PC-9 (cell line): ENCODE measurements at regions not wholly inside any gene's neighbourhood (a gene's known extent, or its start where the extent isn't known, plus 50 kb on each side); places are given as distances from the start of the nearest gene placed in this dataset.

Source experiments
- BruUV-seq: library from RNA; stranded (reverse); fragments of 400-500 nt; replicated peaks from 2 replicates; lab custom pipeline; 2021; lab: Mats Ljungman, UMichigan
- CTCF ChIA-PET: fragments of 300-600 bp; sonication (Branson Sonifier 250); formaldehyde crosslinking; loops from one replicate; lab custom pipeline; 2022; ENCODE audit warnings: antibody characterized with exemption; lab: Charles Lee
- POLR2A ChIA-PET: fragments of 300-600 bp; sonication (Branson Sonifier 250); formaldehyde crosslinking; loops from one replicate; lab custom pipeline; 2022; ENCODE audit warnings: antibody characterized with exemption; ENCODE audit not compliant: unreplicated experiment; lab: Charles Lee
- DNase-seq, 2 experiments: peaks; one replicate each; pipeline versions ENCODE4 v3.0.0 to v3.0.0-alpha.2; 2015 to 2022; ENCODE audit warnings: mixed read lengths in 1 of 2
- H2AFZ ChIP-seq: fragments of 200-600 bp; sonication (generic); 2 replicates; pipeline ENCODE4 v1.8.1; 2017; ENCODE audit warnings: antibody characterized with exemption
- H3F3A ChIP-seq: fragments of 200-600 bp; sonication (generic); 2 replicates; pipeline ENCODE4 v1.8.1; 2017; ENCODE audit warnings: antibody characterized with exemption, mild to moderate bottlenecking, low read depth; ENCODE audit not compliant: insufficient read depth
- H3K27ac ChIP-seq: fragments of 200-600 bp; sonication (generic); 2 replicates; pipeline ENCODE4 v1.6.1; 2016; ENCODE audit warnings: mixed run types
- H3K27me3 ChIP-seq: fragments of 200-600 bp; sonication (generic); 2 replicates; pipeline ENCODE4 v1.6.1; 2016; ENCODE audit warnings: low read depth, mixed run types; ENCODE audit not compliant: insufficient read depth
- H3K36me3 ChIP-seq: fragments of 200-600 bp; sonication (generic); 2 replicates; pipeline ENCODE4 v1.6.1; 2016; ENCODE audit warnings: low read depth, mixed run types
- H3K4me1 ChIP-seq: fragments of 200-600 bp; sonication (generic); replicated peaks from 2 replicates; pipeline ENCODE4 v1.6.1; 2016; ENCODE audit warnings: mixed run types; ENCODE audit not compliant: insufficient read depth
- H3K4me2 ChIP-seq: fragments of 200-600 bp; sonication (generic); 2 replicates; pipeline ENCODE4 v1.6.1; 2017; ENCODE audit warnings: mixed run types
- H3K4me3 ChIP-seq: fragments of 200-600 bp; sonication (generic); 2 replicates; pipeline ENCODE4 v1.6.1; 2016; ENCODE audit warnings: mixed run types
- H3K79me2 ChIP-seq: fragments of 200-600 bp; sonication (generic); 2 replicates; pipeline ENCODE4 v1.6.1; 2017; ENCODE audit warnings: low read depth, mixed run types
- H3K9me2 ChIP-seq: fragments of 200-600 bp; sonication (generic); 2 replicates; pipeline ENCODE4 v1.8.1; 2017; ENCODE audit warnings: mild to moderate bottlenecking; ENCODE audit not compliant: insufficient read depth
- H3K9me3 ChIP-seq: fragments of 200-600 bp; sonication (generic); 2 replicates; pipeline ENCODE4 v1.8.1; 2016; ENCODE audit warnings: low read depth; ENCODE audit not compliant: insufficient read depth
- H4K20me1 ChIP-seq: fragments of 200-600 bp; sonication (generic); 2 replicates; pipeline ENCODE4 v1.8.1; 2017; ENCODE audit not compliant: insufficient read depth
- CTCF ChIP-seq: fragments of 200-600 bp; sonication (generic); conservative IDR thresholded peaks from 2 replicates; pipeline ENCODE4 v1.6.1; 2017; ENCODE audit warnings: mixed run types, antibody characterized with exemption, mild to moderate bottlenecking, moderate library complexity
- EZH2 ChIP-seq: fragments of 200-600 bp; sonication (generic); IDR thresholded peaks from 2 replicates; pipeline ENCODE4 v1.8.0; 2017; ENCODE audit warnings: antibody characterized with exemption, low read depth
- intact Hi-C: fragments of 100-400 bp; cut with micrococcal nuclease; formaldehyde crosslinking; loops from one replicate; pipeline ENCODE4 v1.10.0; 2022; ENCODE audit not compliant: unreplicated experiment

GRCh38 chr16:86911437-86911958 is 333.1 kb downstream of the FOXL1 start:
- intact Hi-C loops = no loop called here
- H2AFZ ChIP-seq = no peak overlapping the region
- no TSS peak for BruUV-seq

GRCh38 chr16:86913886-86914285 is 335.5 kb downstream of the FOXL1 start:
- H3F3A ChIP-seq = no peaks in the 10 kb centered on the region
- H4K20me1 ChIP-seq = no peaks in the 10 kb centered on the region; the same call in 1 of the 2 replicates
- ChIA-PET CTCF (no interaction called here), POLR2A (interaction anchor here (0.6 kb wide), 1 partner anchor 705 kb away, joined by 3 read pairs; no protein-coding TSS in a partner anchor)
- no peak overlapping the region for H3K4me3 ChIP-seq
- H3K4me1 ChIP-seq = no peaks in the 10 kb centered on the region
- no peak for DNase-seq
- no peaks in the 10 kb centered on the region for H3K36me3 ChIP-seq
- TF ChIP-seq CTCF = no peak
- no peak for TF ChIP-seq EZH2
- BruUV-seq = no TSS peak
- H3K9me2 ChIP-seq = no peaks in the 10 kb centered on the region
- H3K79me2 ChIP-seq = no peaks in the 10 kb centered on the region
- intact Hi-C loops = no loop called here
- peaks cover 99% of the 10 kb centered on the region for H3K27me3 ChIP-seq
- H3K27ac ChIP-seq = no peak overlapping the region
- H3K4me2 ChIP-seq = no peak overlapping the region
- H2AFZ ChIP-seq = no peak overlapping the region
- no peaks in the 10 kb centered on the region; the same call in 1 of the 2 replicates for H3K9me3 ChIP-seq

More at GRCh38 chr16:86911437-86911958, 333.1 kb downstream of the FOXL1 start:
- no peak for DNase-seq
- ChIA-PET CTCF (no interaction called here), POLR2A (no interaction called here)
- Histone ChIP-seq H3K79me2 (no peaks in the 10 kb centered on the region), H3K27me3 (peaks cover 99% of the 10 kb centered on the region), H3K9me3 (no peaks in the 10 kb centered on the region; the same call in 1 of the 2 replicates), H3K4me2 (no peak overlapping the region), H3K4me1 (no peaks in the 10 kb centered on the region), H3K36me3 (no peaks in the 10 kb centered on the region), H3K9me2 (no peaks in the 10 kb centered on the region), H3K4me3 (no peak overlapping the region), H3K27ac (no peak overlapping the region), H3F3A (no peaks in the 10 kb centered on the region), H4K20me1 (no peaks in the 10 kb centered on the region; the same call in 1 of the 2 replicates)
- TF ChIP-seq CTCF (no peak), EZH2 (no peak)

- Histone ChIP-seq H3K4me2 (no peak overlapping the region), H2AFZ (no peak overlapping the region), H3K27me3 (peaks cover 99% of the 10 kb centered on the region), H3F3A (no peaks in the 10 kb centered on the region), H3K79me2 (no peaks in the 10 kb centered on the region), H4K20me1 (no peaks in the 10 kb centered on the region; the same call in 1 of the 2 replicates), H3K36me3 (no peaks in the 10 kb centered on the region), H3K9me3 (no peaks in the 10 kb centered on the region; the same call in 1 of the 2 replicates), H3K4me3 (no peak overlapping the region), H3K4me1 (no peaks in the 10 kb centered on the region), H3K27ac (no peak overlapping the region), H3K9me2 (no peaks in the 10 kb centered on the region)
- ChIA-PET POLR2A (no interaction called here), CTCF (no interaction called here)
- intact Hi-C loops = no loop called here
- TF ChIP-seq CTCF (no peak), EZH2 (no peak)
- DNase-seq = no peak
- no TSS peak for BruUV-seq
Observed at GRCh38 chr16:86914876-86915717, 336.7 kb downstream of the FOXL1 start.
